Liver (tissue), 8 donors: ENCODE measurements at regions not wholly inside any gene's neighbourhood (a gene's known extent, or its start where the extent isn't known, plus 50 kb on each side); places are given as distances from the start of the nearest gene placed in this dataset.

Source experiments
- DNase-seq: peaks from one replicate; pipeline ENCODE4 v3.0.0-alpha.2; 2017; ENCODE audit warnings: low spot score
- H3K27ac ChIP-seq, 2 donors: one replicate each; pipeline ENCODE4 v1.7.0; 2013; ENCODE audit warnings: inconsistent platforms in 2 of 2, low read length in 2 of 2, control low read depth in 1 of 2, low read depth in 1 of 2, mild to moderate bottlenecking in 1 of 2
- H3K27me3 ChIP-seq, 4 donors: one replicate each; pipeline versions ENCODE4 v1.6.1 to v1.7.0; 2013; ENCODE audit warnings: low read length in 3 of 4, inconsistent platforms in 1 of 4, mild to moderate bottlenecking in 1 of 4, moderate library complexity in 1 of 4; ENCODE audit not compliant: control insufficient read depth in 4 of 4, insufficient read depth in 4 of 4
- H3K36me3 ChIP-seq, 4 donors: one replicate each; pipeline versions ENCODE4 v1.6.1 to v1.7.0; 2013; ENCODE audit warnings: low read length in 3 of 4, mild to moderate bottlenecking in 3 of 4, low read depth in 1 of 4, moderate library complexity in 1 of 4; ENCODE audit not compliant: control insufficient read depth in 4 of 4, insufficient read depth in 3 of 4
- H3K4me1 ChIP-seq, 4 donors: one replicate each; pipeline versions ENCODE4 v1.6.1 to v1.7.0; 2013; ENCODE audit warnings: low read length in 3 of 4, mild to moderate bottlenecking in 3 of 4, moderate library complexity in 1 of 4; ENCODE audit not compliant: control insufficient read depth in 4 of 4, insufficient read depth in 4 of 4
- H3K4me3 ChIP-seq, 3 donors: one replicate each; pipeline versions ENCODE4 v1.6.1 to v1.7.0; 2013; ENCODE audit warnings: low read length in 3 of 3, control low read depth in 1 of 3, low read depth in 1 of 3, mild to moderate bottlenecking in 1 of 3
- H3K9ac ChIP-seq, 2 donors: one replicate each; pipeline ENCODE4 v1.7.0; 2013; ENCODE audit warnings: low read length in 2 of 2, mild to moderate bottlenecking in 2 of 2, moderate library complexity in 2 of 2, control low read depth in 1 of 2, low read depth in 1 of 2
- H3K9me3 ChIP-seq, 4 donors: one replicate each; pipeline versions ENCODE4 v1.6.1 to v1.7.0; 2013; ENCODE audit warnings: low read length in 3 of 4; ENCODE audit not compliant: control insufficient read depth in 4 of 4
- ATF3 ChIP-seq: IDR thresholded peaks from 2 replicates; pipeline ENCODE4 v1.6.1; 2016; ENCODE audit warnings: antibody characterized with exemption
- CTCF ChIP-seq: fragments of 150-350 bp; IDR thresholded peaks from 2 replicates; pipeline ENCODE4 v1.5.1; 2017; ENCODE audit warnings: improper control_type of control experiment, low read depth, low read length; ENCODE audit not compliant: missing input control
- EGR1 ChIP-seq, 2 donors: IDR thresholded peaks; 2 replicates each; pipeline ENCODE4 v1.6.1; 2016 to 2018; ENCODE audit warnings: antibody characterized with exemption in 2 of 2, low read depth in 2 of 2
- GABPA ChIP-seq, 2 donors: IDR thresholded peaks in 1 of 2; conservative IDR thresholded peaks in 1 of 2; 2 replicates each; pipeline ENCODE4 v1.6.1; 2016; ENCODE audit warnings: antibody characterized with exemption in 2 of 2, mild to moderate bottlenecking in 1 of 2, moderate library complexity in 1 of 2
- HNF4A ChIP-seq, 2 donors: conservative IDR thresholded peaks; 2 replicates each; pipeline ENCODE4 v1.6.1; 2016; ENCODE audit warnings: antibody characterized with exemption in 2 of 2, mild to moderate bottlenecking in 2 of 2
- HNF4G ChIP-seq: IDR thresholded peaks from 2 replicates; pipeline ENCODE4 v1.6.1; 2016; ENCODE audit warnings: antibody characterized with exemption
- JUND ChIP-seq, 2 donors: IDR thresholded peaks; 2 replicates each; pipeline ENCODE4 v1.6.1; 2016; ENCODE audit warnings: antibody characterized with exemption in 2 of 2
- MAX ChIP-seq: IDR thresholded peaks from 2 replicates; pipeline ENCODE4 v1.6.1; 2016; ENCODE audit warnings: antibody characterized with exemption
- NR2F2 ChIP-seq: IDR thresholded peaks from 2 replicates; pipeline ENCODE4 v1.6.1; 2016; ENCODE audit warnings: antibody characterized with exemption
- RAD21 ChIP-seq, 2 donors: IDR thresholded peaks; 2 replicates each; pipeline ENCODE4 v1.6.1; 2016; ENCODE audit warnings: antibody characterized with exemption in 2 of 2, mild to moderate bottlenecking in 2 of 2
- SP1 ChIP-seq: IDR thresholded peaks from 2 replicates; pipeline ENCODE4 v1.6.1; 2018; ENCODE audit warnings: antibody characterized with exemption, mild to moderate bottlenecking
- TAF1 ChIP-seq: conservative IDR thresholded peaks from 2 replicates; pipeline ENCODE4 v1.6.1; 2016; ENCODE audit warnings: antibody characterized with exemption, mild to moderate bottlenecking
- YY1 ChIP-seq: IDR thresholded peaks from 2 replicates; pipeline ENCODE4 v1.6.1; 2016; ENCODE audit warnings: antibody characterized with exemption, mild to moderate bottlenecking
- WGBS: extraction: QIAGEN DNeasy Blood & Tissue Kit; methylation state at CpG from one replicate; pipeline ENCODE4 v1.1.7; 2013; 5-methylcytosine and 5-hydroxymethylcytosine counted together
- TF ChIP-seq, protein P1 (sequence below): IDR thresholded peaks from 2 replicates; pipeline ENCODE4 v1.6.1; 2016; ENCODE audit warnings: antibody characterized with exemption
- donor health status: healthy.
- donor health status: healthy.
- donor health status: healthy.
- donor health status: healthy.
- donor health status: healthy.

DNA sequence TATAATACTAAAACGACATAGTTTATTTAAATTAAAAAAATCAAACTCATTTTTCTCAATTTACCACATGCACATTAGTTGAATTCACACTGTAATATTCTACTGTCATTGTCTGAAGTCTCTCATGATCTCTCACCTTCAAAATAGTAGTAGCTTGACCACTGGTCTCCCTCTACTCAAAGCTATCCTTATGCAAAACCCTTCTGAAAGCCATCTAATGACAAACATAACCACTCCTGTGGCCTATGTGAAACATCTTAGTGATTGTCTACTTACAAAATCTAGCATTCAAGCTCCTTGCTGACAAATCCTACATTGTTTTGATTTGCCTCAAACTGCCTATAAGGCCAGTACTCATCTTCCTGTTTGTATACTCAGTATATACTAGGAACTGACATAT lies 606.0 kb upstream of the GHITM start:
- Histone ChIP-seq H3K4me1 (no peaks in the 10 kb centered on the region), H3K9me3 (no peaks in the 10 kb centered on the region), H3K4me3 (no peak overlapping the region), H3K27ac (no peak overlapping the region), H3K9ac (no peak overlapping the region), H3K27me3 (no peaks in the 10 kb centered on the region), H3K36me3 (no peaks in the 10 kb centered on the region)
- WGBS, result 46% methylated on average over 1 of the region's 1 CpG
- DNase-seq, result no peak
- TF ChIP-seq CTCF (no peak), MAX (no peak), YY1 (no peak), NR2F2 (no peak), HNF4G (no peak), TAF1 (no peak), JUND (IDR thresholded peaks at IDR 0.05) (no peak), GABPA (IDR thresholded peaks at IDR 0.05 in 1 of 2, conservative IDR thresholded peaks at IDR 0.05 in 1 of 2) (no peak), HNF4A (conservative IDR thresholded peaks at IDR 0.05) (no peak), SP1 (no peak), EGR1 (IDR thresholded peaks at IDR 0.05; ENCODE audit: low read depth in 2 of 2) (no peak), RAD21 (IDR thresholded peaks at IDR 0.05) (no peak), ATF3 (no peak)
- TF ChIP-seq, protein P1, sequence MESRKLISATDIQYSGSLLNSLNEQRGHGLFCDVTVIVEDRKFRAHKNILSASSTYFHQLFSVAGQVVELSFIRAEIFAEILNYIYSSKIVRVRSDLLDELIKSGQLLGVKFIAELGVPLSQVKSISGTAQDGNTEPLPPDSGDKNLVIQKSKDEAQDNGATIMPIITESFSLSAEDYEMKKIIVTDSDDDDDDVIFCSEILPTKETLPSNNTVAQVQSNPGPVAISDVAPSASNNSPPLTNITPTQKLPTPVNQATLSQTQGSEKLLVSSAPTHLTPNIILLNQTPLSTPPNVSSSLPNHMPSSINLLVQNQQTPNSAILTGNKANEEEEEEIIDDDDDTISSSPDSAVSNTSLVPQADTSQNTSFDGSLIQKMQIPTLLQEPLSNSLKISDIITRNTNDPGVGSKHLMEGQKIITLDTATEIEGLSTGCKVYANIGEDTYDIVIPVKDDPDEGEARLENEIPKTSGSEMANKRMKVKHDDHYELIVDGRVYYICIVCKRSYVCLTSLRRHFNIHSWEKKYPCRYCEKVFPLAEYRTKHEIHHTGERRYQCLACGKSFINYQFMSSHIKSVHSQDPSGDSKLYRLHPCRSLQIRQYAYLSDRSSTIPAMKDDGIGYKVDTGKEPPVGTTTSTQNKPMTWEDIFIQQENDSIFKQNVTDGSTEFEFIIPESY, result no peak

DNA sequence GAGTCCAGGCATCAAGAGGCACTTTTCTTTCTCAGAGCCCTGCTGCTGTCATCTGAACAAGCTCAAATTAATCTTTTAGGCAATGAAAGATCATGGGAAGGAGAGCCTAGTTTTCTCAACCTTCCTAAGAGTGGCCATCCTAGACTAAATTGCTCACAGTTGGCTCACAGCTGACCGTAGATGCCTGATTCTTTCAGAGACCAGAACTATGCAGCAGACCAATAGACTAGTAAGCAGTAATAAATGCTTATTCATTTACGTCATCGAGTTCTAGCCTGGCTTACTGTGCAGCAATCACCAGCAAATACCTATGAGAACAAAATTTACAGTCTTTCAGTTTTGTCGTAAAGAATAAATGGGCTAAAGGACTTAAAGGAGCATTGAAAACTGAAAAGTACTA lies 602.9 kb upstream of the GHITM start:
- Histone ChIP-seq H3K27ac (no peak overlapping the region), H3K4me1 (no peaks in the 10 kb centered on the region), H3K9ac (no peak overlapping the region), H3K9me3 (no peaks in the 10 kb centered on the region), H3K27me3 (no peaks in the 10 kb centered on the region), H3K36me3 (no peaks in the 10 kb centered on the region), H3K4me3 (no peak overlapping the region)
- WGBS, result 90% methylated on average over 4 of the region's 4 CpGs
- TF ChIP-seq, protein P1, result no peak
- TF ChIP-seq SP1, result no peak
- TF ChIP-seq ATF3, result no peak
- no peak for TF ChIP-seq HNF4A (conservative IDR thresholded peaks at IDR 0.05)
- no peak for TF ChIP-seq EGR1 (IDR thresholded peaks at IDR 0.05; ENCODE audit: low read depth in 2 of 2)
- TF ChIP-seq JUND (IDR thresholded peaks at IDR 0.05), result no peak
- no peak for TF ChIP-seq RAD21 (IDR thresholded peaks at IDR 0.05)
- no peak for DNase-seq
